GM19467 (cell line): ENCODE measurements at regions not wholly inside any gene's neighbourhood (a gene's known extent, or its start where the extent isn't known, plus 50 kb on each side); places are given as distances from the start of the nearest gene placed in this dataset.
"Not testable (repeated sequence)": the region's sequence is repeated elsewhere in the genome, so short reads cannot be mapped to it uniquely, and the experiment has no call there.

ENCODE experiments used
- ATAC-seq: cut with Tn5 transposase; IDR thresholded peaks from one replicate; pipeline ENCODE4 v1.9.1; 2021; ENCODE audit warnings: mild to moderate bottlenecking, moderate library complexity; ENCODE audit not compliant: unreplicated experiment

GRCh38 chr16:65757064-65757463 lies 609.4 kb upstream of the CDH5 start:
- ATAC-seq = no peak

GRCh38 chr16:65756163-65756562 lies 610.3 kb upstream of the CDH5 start:
- ATAC-seq = no peak

GRCh38 chr16:65754820-65755691 lies 611.4 kb upstream of the CDH5 start:
- no peak for ATAC-seq

- no peak for ATAC-seq
These were observed 614.0 kb upstream of the CDH5 start for GRCh38 chr16:65752522-65752844.

- ATAC-seq = no peak
These were observed 614.6 kb upstream of the CDH5 start for GRCh38 chr16:65751622-65752521.

GRCh38 chr16:65749506-65749905 lies 617.0 kb upstream of the CDH5 start:
- ATAC-seq = no peak

GRCh38 chr16:65746941-65747340 lies 619.5 kb upstream of the CDH5 start:
- no peak for ATAC-seq

GRCh38 chr16:65745201-65745708 lies 621.2 kb upstream of the CDH5 start:
- no peak for ATAC-seq

GRCh38 chr16:65744401-65744800 lies 622.1 kb upstream of the CDH5 start:
- ATAC-seq = no peak

- ATAC-seq = no peak
These were observed 621.7 kb upstream of the CDH11 start for GRCh38 chr16:65743558-65743957.

- ATAC-seq = no peak
These were observed 618.8 kb upstream of the CDH11 start for GRCh38 chr16:65740711-65741110.

GRCh38 chr16:65739518-65739917 lies 617.7 kb upstream of the CDH11 start:
- ATAC-seq = no peak

- ATAC-seq = no peak
These were observed 616.0 kb upstream of the CDH11 start for GRCh38 chr16:65737831-65738230.

GRCh38 chr16:65735615-65736014 lies 613.8 kb upstream of the CDH11 start:
- ATAC-seq = not testable (repeated sequence)

GRCh38 chr16:65733721-65734120 lies 611.9 kb upstream of the CDH11 start:
- ATAC-seq = no peak

GRCh38 chr16:65731833-65732232 lies 610.0 kb upstream of the CDH11 start:
- ATAC-seq = no peak

GRCh38 chr16:65728652-65729051 lies 606.8 kb upstream of the CDH11 start:
- ATAC-seq = no peak

- ATAC-seq = no peak
These were observed 606.3 kb upstream of the CDH11 start for GRCh38 chr16:65728167-65728566.

GRCh38 chr16:65727534-65728137 lies 605.8 kb upstream of the CDH11 start:
- ATAC-seq = no peak

GRCh38 chr16:65725156-65725845 lies 603.4 kb upstream of the CDH11 start:
- ATAC-seq = no peak

- ATAC-seq = no peak
These were observed 600.6 kb upstream of the CDH11 start for GRCh38 chr16:65722429-65722828.
